PC-9 (cell line): ENCODE measurements at regions not wholly inside any gene's neighbourhood (a gene's known extent, or its start where the extent isn't known, plus 50 kb on each side); places are given as distances from the start of the nearest gene placed in this dataset.

ENCODE experiments used
- CTCF ChIP-seq: fragments of 200-600 bp; sonication (generic); conservative IDR thresholded peaks from 2 replicates; pipeline ENCODE4 v1.6.1; 2017; ENCODE audit warnings: mixed run types, antibody characterized with exemption, mild to moderate bottlenecking, moderate library complexity
- EZH2 ChIP-seq: fragments of 200-600 bp; sonication (generic); IDR thresholded peaks from 2 replicates; pipeline ENCODE4 v1.8.0; 2017; ENCODE audit warnings: antibody characterized with exemption, low read depth

- TF ChIP-seq CTCF: no peak
- TF ChIP-seq EZH2: no peak
These were observed 510.6 kb upstream of the ITGA1 start for GRCh38 chr5:52277101-52277500.
